Stimulated activated CD4-positive, alpha-beta T cell treated with anti-CD3 and anti-CD28 coated beads, TNF-alpha, amount 100 ng/mL, for 24 hours (primary cell): ENCODE measurements at regions not wholly inside any gene's neighbourhood (a gene's known extent, or its start where the extent isn't known, plus 50 kb on each side); places are given as distances from the start of the nearest gene placed in this dataset.

ENCODE experiments used
- DNase-seq, 3 experiments: peaks; one replicate each; pipeline ENCODE4 v3.0.0-alpha.2; 2020; ENCODE audit warnings: low read depth in 3 of 3

DNA sequence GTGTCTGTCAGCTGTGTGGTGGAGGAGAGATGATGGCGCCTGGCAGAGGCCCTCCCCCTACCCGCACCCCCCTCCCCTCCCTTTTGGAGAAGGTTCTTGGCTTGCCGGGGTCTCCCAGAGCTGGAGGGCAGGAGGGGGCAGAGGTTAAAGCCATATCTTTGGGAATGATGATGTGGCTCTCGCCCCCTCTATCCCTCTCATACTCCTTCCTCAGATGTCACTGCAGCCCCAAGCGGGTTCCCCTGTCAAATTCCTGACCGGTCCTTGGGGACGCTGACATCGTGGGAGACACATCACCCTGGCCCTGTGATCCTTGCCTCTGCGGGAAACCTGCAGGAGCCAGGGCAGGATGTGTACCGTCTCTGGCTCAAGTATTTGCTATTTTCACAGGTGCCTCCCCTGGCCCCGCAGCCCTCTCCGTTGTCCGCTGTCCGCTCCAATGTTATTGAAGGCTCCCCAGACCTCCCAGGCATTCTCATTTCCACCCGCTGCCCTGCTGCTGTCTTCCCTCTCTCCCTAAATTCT is 109.5 kb downstream of the FOXD1 start:
- no peak for DNase-seq

DNA sequence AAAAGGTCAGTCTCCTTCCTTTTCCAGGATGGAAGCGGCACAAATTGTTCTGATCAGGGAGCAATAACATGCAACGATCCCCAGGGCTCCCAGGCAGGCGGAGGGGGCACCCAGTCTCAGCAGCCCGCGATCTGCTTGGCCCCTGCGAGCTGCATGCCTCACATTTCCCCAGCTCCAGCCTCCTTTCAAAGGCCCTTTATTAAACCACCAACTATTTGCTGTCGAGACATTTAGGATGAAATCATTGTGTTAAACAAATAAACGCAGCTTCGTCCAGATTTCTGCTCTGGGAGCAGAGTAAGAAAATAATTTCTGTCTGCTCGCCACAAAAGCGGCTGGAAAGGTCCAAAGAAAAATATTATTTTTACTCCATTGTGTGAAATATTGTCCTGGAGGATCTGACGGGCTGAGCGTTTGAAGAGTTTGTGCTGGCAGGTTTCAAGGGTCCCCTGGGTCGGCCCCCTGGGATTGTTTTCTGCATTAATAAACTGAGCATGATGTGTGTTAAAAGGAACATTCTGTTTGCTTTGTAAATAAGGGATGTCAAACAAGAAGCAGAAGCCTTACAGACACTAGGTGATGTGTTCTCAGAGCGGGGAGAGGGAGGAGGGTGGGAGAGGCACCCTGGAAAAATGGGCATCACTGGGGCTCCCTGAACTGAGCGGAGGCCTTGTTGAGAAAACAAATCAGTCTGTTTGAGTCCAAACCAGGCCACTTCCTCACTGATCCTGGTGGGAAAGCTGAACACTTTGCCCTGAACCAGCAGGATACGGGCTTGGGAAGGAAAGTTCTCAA is 110.1 kb downstream of the FOXD1 start:
- no peak for DNase-seq

GRCh38 chr5:73337586-73338255 is 110.9 kb downstream of the FOXD1 start:
- no peak for DNase-seq

DNA sequence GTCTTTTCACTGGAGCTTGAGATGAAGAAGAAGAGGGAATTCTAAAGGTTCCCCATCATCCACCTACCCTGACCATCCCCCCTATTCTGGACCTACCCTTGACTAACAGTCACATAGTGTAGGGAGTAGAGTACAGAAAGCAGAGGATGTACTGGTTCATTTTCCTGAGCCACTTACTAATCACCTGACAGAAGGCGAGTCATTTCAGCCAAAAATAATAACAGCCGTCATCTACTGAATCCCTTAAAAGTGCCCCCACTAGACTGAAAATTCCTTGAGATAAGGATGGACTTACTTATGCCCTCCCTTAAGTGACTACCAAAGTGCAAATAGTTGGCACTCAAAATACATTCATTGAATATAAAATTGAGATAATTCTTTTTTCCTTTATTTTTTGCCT is 112.2 kb downstream of the FOXD1 start:
- DNase-seq = no peak

DNA sequence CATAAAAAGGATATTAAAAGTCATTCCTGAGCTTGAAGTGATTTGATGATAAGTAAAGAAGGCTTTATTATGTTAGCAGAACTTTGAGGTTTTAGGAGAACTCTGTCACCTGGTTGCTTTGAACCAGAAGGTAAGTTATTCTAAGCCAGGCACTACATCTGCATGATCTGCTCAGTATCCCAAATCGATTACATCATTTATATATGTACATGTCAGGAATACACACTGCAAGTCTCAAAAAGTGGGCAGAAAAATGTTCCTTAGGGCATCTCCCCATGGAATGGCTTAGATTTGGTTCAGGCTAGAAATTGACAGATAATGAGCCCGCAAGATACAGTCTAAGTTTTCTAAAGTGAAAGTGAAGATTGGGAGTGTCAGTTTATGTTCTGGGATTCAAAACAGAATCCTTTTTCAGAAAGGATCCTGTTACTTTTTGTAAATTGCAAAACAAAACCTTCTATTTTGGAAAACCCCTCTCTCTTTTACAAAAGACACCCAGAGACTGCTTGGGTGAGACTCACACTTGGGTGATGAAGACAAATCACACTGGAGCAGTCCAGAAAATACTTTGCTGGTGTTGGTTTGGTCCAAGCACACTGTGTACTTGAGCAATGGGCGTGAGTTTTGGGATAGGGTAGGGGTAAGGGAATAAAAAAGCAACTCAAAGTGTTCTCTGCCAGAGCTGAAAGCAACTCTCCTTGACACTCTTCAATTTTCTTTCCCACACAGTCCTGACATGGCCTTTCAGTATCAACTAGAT is 114.5 kb downstream of the FOXD1 start:
- no peak for DNase-seq

DNA sequence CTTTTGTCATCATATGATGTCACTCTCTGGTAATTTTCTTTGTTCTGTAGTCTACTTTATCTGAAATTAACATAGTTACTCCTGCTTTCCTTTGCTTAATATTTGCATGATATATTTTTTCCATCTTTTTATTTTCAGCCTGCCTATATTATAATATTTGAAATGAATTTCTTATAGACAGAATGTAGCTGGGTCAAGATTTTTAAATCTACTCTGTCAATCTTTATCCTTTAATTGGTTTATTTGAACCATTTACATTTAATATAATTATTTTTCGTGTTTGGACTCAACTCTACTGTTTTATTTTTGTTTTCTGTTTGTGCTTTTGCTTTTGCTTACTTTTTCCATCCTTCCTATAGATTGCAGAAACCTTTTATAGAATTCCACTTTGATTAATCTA is 118.0 kb downstream of the FOXD1 start:
- no peak for DNase-seq

GRCh38 chr5:73328640-73329039 is 119.9 kb downstream of the FOXD1 start:
- DNase-seq = no peak

GRCh38 chr5:73327908-73328455 is 120.6 kb downstream of the FOXD1 start:
- DNase-seq = no peak

DNA sequence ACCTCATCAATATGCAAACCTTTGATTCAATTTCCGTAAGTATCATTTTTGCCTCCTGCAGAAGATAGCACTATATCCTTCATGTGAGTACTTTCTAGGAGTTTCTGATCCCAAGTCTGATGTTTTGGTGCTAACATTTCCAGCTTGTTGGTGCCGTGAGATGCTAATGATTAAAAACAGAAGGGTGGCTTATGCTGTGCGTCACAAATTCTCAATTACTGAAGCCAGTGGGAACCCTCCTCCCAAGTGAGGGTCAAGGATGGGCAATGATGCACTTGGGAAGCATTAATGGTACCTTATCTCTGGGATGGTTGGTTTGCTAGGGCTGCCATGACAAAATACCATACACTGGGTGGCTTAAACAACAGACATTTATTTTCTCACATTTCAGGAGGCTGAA is 123.0 kb downstream of the FOXD1 start:
- no peak for DNase-seq

- DNase-seq = no peak
Measured at GRCh38 chr5:73323466-73323865, 125.1 kb downstream of the FOXD1 start.

DNA sequence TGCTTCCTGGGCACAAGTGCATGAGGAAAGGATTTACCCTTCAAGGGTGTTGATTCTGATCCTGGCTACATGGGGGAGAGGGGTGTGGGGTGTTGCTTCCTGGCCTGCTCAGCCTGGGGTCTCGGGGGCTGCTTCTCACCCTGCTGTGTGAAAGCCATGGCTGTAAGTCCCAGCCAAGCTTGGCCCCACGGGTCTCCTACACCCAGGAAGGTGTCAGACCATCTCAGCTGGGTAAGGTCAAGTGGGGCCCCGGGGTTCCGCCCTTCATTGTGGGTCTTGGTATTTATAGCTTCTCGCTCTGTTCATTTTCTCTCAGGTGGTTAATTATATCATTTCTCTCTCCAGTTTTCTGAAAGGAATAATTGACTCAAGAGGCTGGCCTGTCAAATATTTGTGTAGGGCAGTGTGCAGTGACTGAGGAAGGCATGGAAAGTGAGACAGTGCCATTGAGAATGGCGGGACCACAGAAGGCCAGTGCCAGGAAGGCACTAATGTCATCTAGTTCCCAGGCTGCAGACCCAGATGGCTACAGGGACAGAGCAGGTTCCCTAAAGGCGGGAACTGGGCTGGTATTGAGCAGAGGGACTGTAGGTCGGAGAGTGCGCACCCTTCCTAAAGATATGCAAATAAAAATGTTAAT is 126.0 kb downstream of the FOXD1 start:
- no peak for DNase-seq

GRCh38 chr5:73321757-73322436 is 126.7 kb downstream of the FOXD1 start:
- no peak for DNase-seq

- no peak for DNase-seq
Measured at GRCh38 chr5:73319036-73319435, 129.5 kb downstream of the FOXD1 start.

GRCh38 chr5:73318308-73318719 is 130.3 kb downstream of the FOXD1 start:
- no peak for DNase-seq

DNA sequence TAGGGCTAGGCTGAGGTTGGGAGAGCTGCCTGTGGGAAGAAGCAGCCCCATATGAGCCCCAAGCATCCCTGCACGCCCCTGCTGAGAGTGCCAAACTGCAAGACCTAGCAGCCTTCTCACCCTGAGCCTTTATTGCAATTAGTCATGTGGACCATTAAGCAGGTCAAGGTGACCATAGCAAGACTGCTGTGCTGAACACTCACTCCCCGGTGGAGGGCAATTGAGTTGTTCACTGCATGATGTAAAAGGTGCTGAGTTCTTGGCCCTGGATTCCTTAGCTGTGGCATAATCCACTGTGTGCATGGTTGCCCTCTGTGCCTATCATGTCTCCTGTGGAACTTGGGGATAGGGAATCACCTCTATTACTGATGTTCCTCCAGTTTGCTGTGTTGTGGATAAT is 131.1 kb downstream of the FOXD1 start:
- no peak for DNase-seq

DNA sequence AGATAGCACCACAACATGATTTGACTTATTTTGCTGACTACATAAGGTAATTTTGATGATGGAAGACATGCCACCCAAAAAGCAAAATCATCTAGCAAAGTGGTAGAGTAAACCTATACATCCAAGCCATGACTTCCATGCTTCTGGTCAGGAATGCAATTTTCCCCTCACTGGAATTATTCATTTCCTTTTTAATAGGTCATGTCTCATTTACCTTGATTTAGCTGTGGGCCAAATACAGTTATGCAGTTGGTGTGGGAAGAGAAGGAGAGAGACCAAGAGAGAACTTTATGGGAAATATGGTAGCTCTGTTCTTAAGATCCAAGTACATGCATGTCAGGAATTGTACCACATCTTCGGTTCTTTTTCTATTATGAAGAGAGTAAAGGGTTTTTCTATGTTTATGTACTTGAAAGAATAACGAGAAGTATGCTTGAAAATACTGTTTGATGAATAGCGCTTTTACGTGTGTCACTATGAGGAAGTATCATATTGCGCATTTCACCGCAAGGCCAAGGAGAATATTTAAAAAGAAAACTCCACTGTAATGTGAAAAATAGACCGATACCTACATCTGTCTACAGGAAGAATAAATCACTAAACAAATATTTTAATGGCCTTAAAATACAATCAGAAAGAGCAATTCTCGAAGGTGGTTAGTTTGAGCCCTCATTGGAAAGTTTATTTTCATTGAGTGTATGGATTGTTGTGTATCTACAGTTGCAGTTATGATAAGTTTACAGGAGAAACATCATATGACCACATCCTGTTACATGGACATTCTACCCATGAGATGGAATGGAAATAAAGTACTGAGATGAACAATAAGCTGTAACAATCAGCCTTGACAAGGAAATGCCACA is 134.0 kb downstream of the FOXD1 start:
- no peak for DNase-seq

DNA sequence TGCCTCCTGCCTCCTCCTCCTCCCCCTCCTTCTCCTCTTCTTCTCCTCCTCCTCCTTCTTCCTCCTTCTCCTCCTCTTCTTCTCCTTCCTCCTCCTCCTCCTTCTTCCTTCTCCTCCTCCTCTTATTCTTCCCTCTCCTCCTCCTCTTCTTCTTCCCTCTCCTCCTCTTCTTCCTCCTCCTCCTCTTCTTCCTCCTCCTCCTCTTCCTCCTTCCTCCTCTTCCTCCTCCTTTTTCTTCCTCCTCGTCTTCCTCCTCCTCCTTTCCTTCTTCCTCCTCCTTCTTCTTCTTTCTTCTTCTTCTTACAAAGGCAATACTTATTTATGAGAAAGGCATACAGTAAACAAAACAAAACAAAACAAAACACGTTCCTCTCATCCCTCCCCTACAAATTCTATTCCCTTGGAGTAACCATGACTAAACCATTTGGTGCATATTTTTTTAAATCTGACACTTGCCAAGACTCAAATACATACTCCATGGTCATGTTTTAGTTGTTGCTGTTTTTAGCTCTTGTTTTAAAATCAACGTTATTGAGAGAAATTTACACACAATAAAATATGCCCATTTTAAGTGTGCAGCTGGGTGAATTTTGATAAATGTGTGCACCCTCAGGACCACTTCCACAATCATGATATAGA is 135.6 kb downstream of the FOXD1 start:
- no peak for DNase-seq

DNA sequence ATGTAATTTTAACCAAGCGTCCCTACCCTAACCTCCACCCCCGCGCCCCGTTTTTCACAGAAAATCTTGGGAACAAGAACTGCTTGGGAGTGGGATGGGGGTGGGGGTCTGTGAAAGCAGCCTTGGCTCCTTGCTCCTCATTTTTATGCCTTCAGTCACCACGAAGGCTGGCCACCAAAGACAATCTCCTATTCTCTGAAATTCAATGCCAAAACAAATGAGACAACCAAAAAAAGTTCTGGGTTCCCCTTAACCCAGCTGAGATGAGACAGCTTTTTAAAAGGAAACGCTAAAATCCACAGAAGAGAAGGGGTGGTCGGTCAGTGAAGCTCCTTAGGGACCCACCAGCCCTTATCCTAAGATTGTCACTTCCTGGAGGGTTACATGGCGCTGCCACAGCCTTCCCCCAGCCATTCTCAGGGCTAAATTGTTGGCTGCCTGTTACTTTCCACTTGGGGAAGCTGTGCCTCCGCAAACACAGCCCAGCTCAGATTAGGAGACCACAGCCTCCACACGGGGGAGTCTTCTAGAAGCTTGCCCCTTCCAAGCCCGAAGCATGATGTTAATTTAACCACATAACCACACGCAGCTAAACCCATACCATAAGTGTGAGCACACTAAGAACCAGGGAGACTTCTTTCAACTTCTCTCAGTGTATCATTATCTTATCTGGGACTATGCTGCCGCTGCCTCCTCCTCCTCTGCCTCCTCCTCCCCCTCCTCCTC is 136.3 kb downstream of the FOXD1 start:
- DNase-seq = no peak
